ENCODE measurements at regions not wholly inside any gene's neighbourhood (a gene's known extent, or its start where the extent isn't known, plus 50 kb on each side); places are given as distances from the start of the nearest gene placed in this dataset.

DNA sequence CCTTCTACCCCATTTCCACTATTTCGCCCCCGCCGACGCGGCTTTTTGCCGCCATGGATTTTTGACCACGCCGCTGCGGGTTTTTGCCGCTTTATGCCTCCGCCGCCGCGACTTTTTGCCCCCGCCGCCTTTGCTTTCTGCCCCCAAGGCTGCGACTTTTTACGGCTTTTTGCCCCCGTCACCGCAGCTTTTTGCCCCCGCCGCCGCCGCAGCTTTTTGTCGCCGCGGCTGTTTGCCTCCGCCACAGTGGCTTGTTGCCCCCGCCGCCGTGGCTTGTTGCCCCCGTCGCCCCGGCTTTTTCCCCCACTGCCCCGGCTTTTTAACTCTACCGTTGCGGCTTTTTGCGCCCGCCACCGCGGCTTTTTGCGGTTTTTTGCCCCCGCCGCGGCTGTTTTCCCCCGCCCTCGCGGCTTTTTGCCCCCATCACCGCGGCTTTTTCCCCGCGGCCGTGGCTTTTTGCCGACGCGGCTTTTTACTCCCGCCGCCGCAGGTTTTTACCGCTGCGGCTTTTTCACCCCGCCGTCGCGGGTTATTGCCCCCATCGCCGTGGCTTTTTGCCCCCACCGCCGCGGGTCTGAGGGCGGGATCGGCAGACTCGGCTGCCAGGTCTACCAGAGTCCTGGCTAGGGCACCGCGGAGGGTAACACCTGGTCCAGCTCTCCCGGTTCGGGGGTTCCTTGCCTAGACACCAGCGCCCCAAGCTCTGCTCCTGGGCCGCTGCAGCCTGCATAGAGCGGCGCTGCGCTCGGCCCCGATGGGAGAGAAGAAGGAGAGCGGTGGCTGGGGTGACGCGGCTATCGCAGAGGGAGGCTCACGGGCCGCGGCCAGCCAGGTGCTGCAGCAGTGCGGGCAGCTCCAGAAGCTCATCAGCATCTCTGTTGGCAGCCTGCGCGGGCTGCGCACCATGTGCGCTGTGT lies 562.7 kb upstream of the WSB1 start:
- TF ChIP-seq, protein P1, sequence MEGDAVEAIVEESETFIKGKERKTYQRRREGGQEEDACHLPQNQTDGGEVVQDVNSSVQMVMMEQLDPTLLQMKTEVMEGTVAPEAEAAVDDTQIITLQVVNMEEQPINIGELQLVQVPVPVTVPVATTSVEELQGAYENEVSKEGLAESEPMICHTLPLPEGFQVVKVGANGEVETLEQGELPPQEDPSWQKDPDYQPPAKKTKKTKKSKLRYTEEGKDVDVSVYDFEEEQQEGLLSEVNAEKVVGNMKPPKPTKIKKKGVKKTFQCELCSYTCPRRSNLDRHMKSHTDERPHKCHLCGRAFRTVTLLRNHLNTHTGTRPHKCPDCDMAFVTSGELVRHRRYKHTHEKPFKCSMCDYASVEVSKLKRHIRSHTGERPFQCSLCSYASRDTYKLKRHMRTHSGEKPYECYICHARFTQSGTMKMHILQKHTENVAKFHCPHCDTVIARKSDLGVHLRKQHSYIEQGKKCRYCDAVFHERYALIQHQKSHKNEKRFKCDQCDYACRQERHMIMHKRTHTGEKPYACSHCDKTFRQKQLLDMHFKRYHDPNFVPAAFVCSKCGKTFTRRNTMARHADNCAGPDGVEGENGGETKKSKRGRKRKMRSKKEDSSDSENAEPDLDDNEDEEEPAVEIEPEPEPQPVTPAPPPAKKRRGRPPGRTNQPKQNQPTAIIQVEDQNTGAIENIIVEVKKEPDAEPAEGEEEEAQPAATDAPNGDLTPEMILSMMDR (conservative IDR thresholded peaks at IDR 0.05; ENCODE audit: low read length), result no peak
- TF ChIP-seq EZH2phosphoT487 (IDR thresholded peaks at IDR 0.05; ENCODE audit: borderline replicate concordance, low read depth, low read length), result no peak

Measured in OCI-LY7 (cell line).